Skeletal muscle satellite cell (primary cell): ENCODE measurements at regions not wholly inside any gene's neighbourhood (a gene's known extent, or its start where the extent isn't known, plus 50 kb on each side); places are given as distances from the start of the nearest gene placed in this dataset.
"Not testable (repeated sequence)": the region's sequence is repeated elsewhere in the genome, so short reads cannot be mapped to it uniquely, and the experiment has no call there.

ENCODE experiments used
- H3K27me3 ChIP-seq: 2 replicates; pipeline ENCODE4 v1.7.0; 2013; ENCODE audit warnings: low read length; ENCODE audit not compliant: control insufficient read depth, insufficient read depth
- H3K36me3 ChIP-seq: 2 replicates; pipeline ENCODE4 v1.7.0; 2013; ENCODE audit warnings: mild to moderate bottlenecking, control low read depth, low read length; ENCODE audit not compliant: insufficient read depth
- H3K4me1 ChIP-seq: 2 replicates; pipeline ENCODE4 v1.7.0; 2013; ENCODE audit warnings: low read length; ENCODE audit not compliant: control insufficient read depth, insufficient read depth
- H3K4me2 ChIP-seq: 2 replicates; pipeline ENCODE4 v1.7.0; 2013; ENCODE audit warnings: mild to moderate bottlenecking, low read length
- H3K4me3 ChIP-seq: 2 replicates; pipeline ENCODE4 v1.7.0; 2013; ENCODE audit warnings: low read length
- H3K9ac ChIP-seq: 2 replicates; pipeline ENCODE4 v1.7.0; 2013; ENCODE audit warnings: mild to moderate bottlenecking, low read depth, low read length, moderate library complexity
- H3K9me3 ChIP-seq: replicated peaks from 2 replicates; pipeline ENCODE4 v1.7.0; 2013; ENCODE audit warnings: mild to moderate bottlenecking, control low read depth, low read length

DNA sequence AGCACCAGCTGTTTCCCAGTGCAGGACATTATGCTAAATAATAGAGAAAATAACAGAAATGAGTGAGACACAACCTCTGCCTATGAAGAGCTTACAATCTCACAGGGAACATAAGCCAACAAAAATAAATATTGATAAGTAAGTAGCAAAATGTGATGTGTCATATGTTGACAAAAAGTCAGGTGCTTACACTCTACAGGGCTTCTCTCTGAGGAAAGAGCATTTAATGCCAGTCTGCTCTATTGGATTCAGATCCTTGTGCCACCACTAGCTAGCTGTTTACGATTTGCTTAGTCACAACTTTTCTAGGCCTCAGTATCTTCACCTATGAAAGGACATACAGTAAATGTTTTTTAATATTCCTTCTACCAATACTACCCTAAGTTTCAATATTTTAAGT, 500.9 kb upstream of the NAALADL2 start:
- Histone ChIP-seq H3K27me3 (no peaks in the 10 kb centered on the region), H3K4me2 (no peak overlapping the region), H3K36me3 (no peaks in the 10 kb centered on the region), H3K9ac (no peak overlapping the region), H3K4me3 (no peak overlapping the region), H3K4me1 (no peaks in the 10 kb centered on the region), H3K9me3 (no peaks in the 10 kb centered on the region)

DNA sequence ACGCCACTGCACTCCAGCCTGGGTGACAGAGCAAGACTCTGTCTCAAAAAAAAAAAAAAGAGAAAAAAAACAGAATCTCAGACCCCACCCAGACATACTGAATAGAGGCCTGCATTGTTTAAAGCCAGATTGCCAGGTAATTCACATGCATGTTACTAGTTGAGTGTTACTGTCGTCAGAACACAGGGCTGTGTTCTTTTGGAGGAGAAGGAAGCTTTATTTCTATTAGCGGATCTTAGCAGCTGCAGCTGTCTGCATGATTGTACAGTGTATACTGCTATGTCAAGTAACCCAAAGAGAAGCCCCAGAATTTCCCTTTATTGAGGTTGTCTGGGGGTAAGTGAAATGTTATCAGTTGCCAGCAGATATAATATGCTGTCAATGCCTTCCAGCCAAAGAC, 496.6 kb upstream of the NAALADL2 start:
- Histone ChIP-seq H3K36me3 (no peaks in the 10 kb centered on the region), H3K9me3 (no peaks in the 10 kb centered on the region), H3K4me3 (no peak overlapping the region), H3K27me3 (no peaks in the 10 kb centered on the region), H3K4me1 (no peaks in the 10 kb centered on the region), H3K9ac (no peak overlapping the region), H3K4me2 (no peak overlapping the region)

DNA sequence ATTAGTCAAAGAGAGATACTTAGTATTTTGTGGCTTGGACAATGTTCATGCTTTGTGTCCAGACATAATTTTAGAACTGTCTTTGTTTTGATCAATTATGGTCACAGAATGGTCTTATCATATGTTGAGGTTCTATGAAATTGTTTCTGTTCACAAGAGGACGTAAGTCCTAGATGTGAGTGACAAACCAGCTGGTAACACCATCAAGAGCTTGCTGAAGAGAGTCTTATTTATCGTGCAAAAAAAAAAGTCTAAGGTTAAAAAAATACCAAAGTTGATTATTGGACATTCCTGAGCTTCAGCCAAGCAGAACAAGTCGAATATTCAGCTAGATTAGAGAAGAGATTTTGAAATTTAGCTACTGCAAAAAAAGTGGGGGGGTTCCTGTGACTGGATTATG, 495.9 kb upstream of the NAALADL2 start:
- Histone ChIP-seq H3K4me2 (no peak overlapping the region), H3K36me3 (no peaks in the 10 kb centered on the region), H3K4me3 (no peak overlapping the region), H3K9me3 (no peaks in the 10 kb centered on the region), H3K27me3 (no peaks in the 10 kb centered on the region), H3K4me1 (no peaks in the 10 kb centered on the region), H3K9ac (no peak overlapping the region)

DNA sequence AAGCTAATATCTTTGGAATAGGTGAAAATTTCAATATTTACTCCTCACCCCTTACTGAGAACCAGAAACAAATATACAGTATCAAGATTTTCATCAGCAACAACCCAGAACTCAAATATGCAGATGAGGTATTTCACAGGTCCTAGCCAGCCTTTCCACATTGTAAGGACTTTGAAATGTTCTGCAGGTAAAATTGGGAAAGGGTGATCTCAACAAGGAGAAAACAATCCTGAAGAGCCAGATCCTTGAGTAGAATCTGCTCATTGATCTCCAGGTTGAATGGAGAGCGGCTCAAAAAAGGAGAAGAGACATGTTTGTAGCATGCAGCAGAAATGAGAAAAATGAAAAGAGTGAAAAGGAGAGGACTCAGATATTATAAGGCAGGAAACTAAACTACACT, 493.3 kb upstream of the NAALADL2 start:
- H3K4me2 ChIP-seq = no peak overlapping the region
- H3K9ac ChIP-seq = no peak overlapping the region
- H3K9me3 ChIP-seq = no peaks in the 10 kb centered on the region
- no peaks in the 10 kb centered on the region for H3K27me3 ChIP-seq
- no peaks in the 10 kb centered on the region for H3K4me1 ChIP-seq
- no peaks in the 10 kb centered on the region for H3K36me3 ChIP-seq
- no peak overlapping the region for H3K4me3 ChIP-seq

DNA sequence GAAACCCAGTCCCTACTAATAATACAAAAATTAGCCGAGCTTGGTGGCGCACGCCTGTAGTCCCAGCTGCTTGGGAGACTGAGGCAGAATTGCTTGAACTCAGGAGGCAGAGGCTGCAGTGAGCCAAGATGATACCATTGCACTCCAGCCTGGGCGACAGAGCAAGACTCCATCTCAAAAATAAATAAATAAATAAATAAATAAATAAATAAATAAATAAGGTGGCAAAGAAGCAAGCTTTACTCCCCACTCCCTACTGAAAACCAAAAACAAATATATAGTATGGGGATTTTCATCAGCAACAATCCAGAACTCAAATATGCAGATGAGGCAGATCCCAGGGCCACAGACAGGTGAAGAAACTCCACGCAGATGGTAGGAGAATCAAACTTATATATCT, 492.2 kb upstream of the NAALADL2 start:
- not testable (repeated sequence) for H3K36me3 ChIP-seq, H3K4me1 ChIP-seq, H3K27me3 ChIP-seq, H3K4me3 ChIP-seq, H3K9me3 ChIP-seq, H3K4me2 ChIP-seq, H3K9ac ChIP-seq

GRCh38 chr3:174376346-174376745, 482.8 kb upstream of the NAALADL2 start:
- H3K9me3 ChIP-seq = no peaks in the 10 kb centered on the region
- no peaks in the 10 kb centered on the region for H3K36me3 ChIP-seq
- H3K4me2 ChIP-seq = no peak overlapping the region
- H3K4me3 ChIP-seq = no peak overlapping the region
- H3K27me3 ChIP-seq = no peaks in the 10 kb centered on the region
- H3K9ac ChIP-seq = no peak overlapping the region
- H3K4me1 ChIP-seq = no peaks in the 10 kb centered on the region

DNA sequence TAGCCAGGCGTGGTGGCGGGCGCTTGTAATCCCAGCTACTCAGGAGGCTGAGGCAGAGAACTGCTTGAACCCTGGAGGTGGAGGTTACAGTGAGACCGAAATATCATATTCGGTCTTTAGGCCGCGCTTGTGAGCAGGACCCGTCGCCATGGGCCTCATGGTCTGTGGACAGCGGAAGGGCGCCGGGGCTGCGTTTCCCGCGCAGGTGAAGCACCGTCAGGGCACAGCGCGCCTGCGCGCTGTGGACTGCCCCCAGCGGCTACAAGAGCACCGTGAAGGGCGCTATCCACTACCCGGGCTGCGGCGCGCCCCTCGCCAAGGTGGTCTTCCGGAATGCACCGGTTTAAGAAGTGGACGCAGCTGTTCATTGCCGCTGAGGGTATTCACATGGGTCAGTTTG, 482.0 kb upstream of the NAALADL2 start:
- Histone ChIP-seq H3K4me3 (no peak overlapping the region), H3K36me3 (no peaks in the 10 kb centered on the region), H3K9me3 (no peaks in the 10 kb centered on the region), H3K27me3 (no peaks in the 10 kb centered on the region), H3K4me1 (no peaks in the 10 kb centered on the region), H3K9ac (no peak overlapping the region), H3K4me2 (no peak overlapping the region)

DNA sequence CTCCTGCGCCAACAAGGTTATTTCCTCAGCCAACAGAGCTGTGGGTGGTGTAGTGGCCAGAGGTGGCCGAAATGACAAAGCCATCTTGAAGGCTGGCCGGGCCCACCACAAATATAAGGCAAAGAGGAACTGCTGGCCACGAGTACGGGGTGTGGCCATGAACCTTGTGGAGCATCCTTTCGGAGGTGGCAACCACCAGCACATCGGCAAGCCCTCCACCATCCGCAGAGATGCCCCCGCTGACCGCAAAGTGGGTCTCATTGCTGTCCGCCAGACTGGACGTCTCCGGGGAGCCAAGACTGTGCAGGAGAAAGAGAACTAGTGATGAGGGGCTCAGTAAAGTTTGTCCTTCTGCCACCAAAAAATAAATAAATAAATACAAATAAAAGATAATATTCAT, 481.4 kb upstream of the NAALADL2 start:
- no peak overlapping the region for H3K4me3 ChIP-seq
- H3K9me3 ChIP-seq = no peaks in the 10 kb centered on the region
- no peak overlapping the region for H3K4me2 ChIP-seq
- H3K9ac ChIP-seq = no peak overlapping the region
- H3K27me3 ChIP-seq = no peaks in the 10 kb centered on the region
- no peaks in the 10 kb centered on the region for H3K4me1 ChIP-seq
- no peaks in the 10 kb centered on the region for H3K36me3 ChIP-seq

- no peak overlapping the region for H3K4me3 ChIP-seq
Observed at GRCh38 chr3:174382878-174383277, 476.3 kb upstream of the NAALADL2 start.

DNA sequence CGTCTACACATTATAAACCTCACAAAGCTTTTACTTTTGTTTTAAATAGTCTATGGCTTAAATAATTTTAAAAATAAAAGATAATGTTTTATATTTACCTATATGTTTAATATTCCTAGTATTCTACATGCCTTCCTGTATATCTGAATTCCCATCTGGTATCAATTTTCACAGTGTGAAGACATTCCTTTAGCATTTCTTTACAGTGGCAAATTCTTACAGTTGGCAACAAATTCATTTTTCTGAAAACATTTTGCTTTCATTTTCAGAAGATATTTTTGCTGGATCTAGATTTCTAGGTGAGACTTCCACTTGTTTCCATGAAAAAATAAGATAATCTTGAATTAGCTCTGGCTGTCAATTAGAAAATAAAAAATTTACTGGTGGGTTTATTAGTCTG, 471.4 kb upstream of the NAALADL2 start:
- H3K9me3 ChIP-seq = no peaks in the 10 kb centered on the region
- no peaks in the 10 kb centered on the region for H3K36me3 ChIP-seq
- H3K9ac ChIP-seq = no peak overlapping the region
- no peaks in the 10 kb centered on the region for H3K27me3 ChIP-seq
- H3K4me3 ChIP-seq = no peak overlapping the region
- no peak overlapping the region for H3K4me2 ChIP-seq
- no peaks in the 10 kb centered on the region for H3K4me1 ChIP-seq

More at GRCh38 chr3:174382878-174383277, 476.3 kb upstream of the NAALADL2 start:
- no peaks in the 10 kb centered on the region for H3K36me3 ChIP-seq
- no peaks in the 10 kb centered on the region for H3K4me1 ChIP-seq
- H3K9me3 ChIP-seq = no peaks in the 10 kb centered on the region
- H3K4me2 ChIP-seq = no peak overlapping the region
- no peaks in the 10 kb centered on the region for H3K27me3 ChIP-seq
- no peak overlapping the region for H3K9ac ChIP-seq

DNA sequence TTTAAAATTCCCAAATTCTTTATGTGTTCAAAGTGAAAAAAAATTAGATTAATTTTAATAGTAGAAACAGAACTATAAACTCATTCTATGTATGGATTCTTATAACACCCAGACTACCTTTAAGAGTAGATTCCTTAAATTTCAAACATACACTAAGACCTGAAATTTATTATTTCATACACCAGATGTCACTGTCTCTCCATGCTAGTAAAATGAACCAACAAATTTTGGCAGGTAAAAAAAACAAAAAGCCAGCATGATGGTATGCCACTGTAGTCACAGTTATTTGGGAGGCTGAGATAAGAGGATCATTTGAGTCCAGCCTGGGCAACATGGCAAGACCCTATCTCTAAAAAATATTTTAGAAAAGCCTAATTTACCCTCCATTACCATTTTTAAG, 461.3 kb upstream of the NAALADL2 start:
- Histone ChIP-seq H3K27me3 (no peaks in the 10 kb centered on the region), H3K4me1 (no peaks in the 10 kb centered on the region), H3K9me3 (no peaks in the 10 kb centered on the region), H3K9ac (no peak overlapping the region), H3K4me2 (no peak overlapping the region), H3K36me3 (no peaks in the 10 kb centered on the region), H3K4me3 (no peak overlapping the region)

DNA sequence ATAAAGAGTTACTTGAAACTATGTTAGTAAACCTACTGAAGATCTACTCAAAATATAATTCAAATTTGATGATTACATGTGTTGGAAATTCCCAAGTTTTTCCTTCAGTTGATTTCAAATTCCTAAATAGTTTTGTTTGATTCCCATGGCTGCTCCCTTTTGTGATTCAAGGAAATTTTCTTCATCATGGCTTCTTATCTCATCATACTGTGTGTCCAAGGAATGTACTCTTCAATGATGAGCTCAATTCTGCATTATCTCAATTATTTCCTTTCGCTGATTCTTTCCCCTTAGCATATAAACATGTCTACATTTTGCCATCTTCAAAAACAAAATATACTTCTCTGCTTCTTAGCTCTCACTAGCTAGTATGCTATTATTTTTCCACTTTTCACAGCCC, 460.4 kb upstream of the NAALADL2 start:
- H3K4me2 ChIP-seq = no peak overlapping the region
- no peaks in the 10 kb centered on the region for H3K4me1 ChIP-seq

More for the DNA sequence above, 460.4 kb upstream of the NAALADL2 start:
- no peaks in the 10 kb centered on the region for H3K27me3 ChIP-seq
- no peaks in the 10 kb centered on the region for H3K9me3 ChIP-seq
- no peak overlapping the region for H3K4me3 ChIP-seq
- no peaks in the 10 kb centered on the region for H3K36me3 ChIP-seq
- H3K9ac ChIP-seq = no peak overlapping the region
